ENCODE measurements at regions not wholly inside any gene's neighbourhood (a gene's known extent, or its start where the extent isn't known, plus 50 kb on each side); places are given as distances from the start of the nearest gene placed in this dataset.

- H3K27me3 Mint-ChIP-seq (ENCODE audit: low read depth, unreplicated experiment): peaks cover 21% of the 10 kb centered on the region
- no peaks in the 10 kb centered on the region for H3K36me3 Mint-ChIP-seq (ENCODE audit: low read depth, unreplicated experiment)
- Histone ChIP-seq H3K4me3 (ENCODE audit: insufficient read depth, low read depth, low read length) (no peak overlapping the region), H3K4me1 (ENCODE audit: insufficient read depth, low read length) (no peaks in the 10 kb centered on the region), H3K9me3 (ENCODE audit: insufficient read depth, low read depth, low read length) (no peaks in the 10 kb centered on the region), H3K4me2 (ENCODE audit: low read length) (no peak overlapping the region), H3K79me2 (ENCODE audit: insufficient read depth, low read length) (no peaks in the 10 kb centered on the region), H3K27me3 (ENCODE audit: insufficient read depth, low read length) (no peaks in the 10 kb centered on the region), H3K27ac (ENCODE audit: low read depth, low read length) (no peak overlapping the region), H2AFZ (ENCODE audit: low read depth, low read length) (no peak overlapping the region), H3K9ac (ENCODE audit: low read length) (no peak overlapping the region), H3K36me3 (ENCODE audit: insufficient read depth, low read length) (no peaks in the 10 kb centered on the region), H4K20me1 (ENCODE audit: insufficient read depth, low read length) (no peaks in the 10 kb centered on the region)
- peaks cover 2% of the 10 kb centered on the region for H3K9me3 Mint-ChIP-seq (ENCODE audit: unreplicated experiment)
- DNase-seq (ENCODE audit: low read depth) (no peak), FAIRE-seq (no peak)
- no peaks in the 10 kb centered on the region for H3K4me1 Mint-ChIP-seq (ENCODE audit: low read depth, unreplicated experiment)
- H3K4me3 Mint-ChIP-seq (ENCODE audit: unreplicated experiment): no peak overlapping the region
- H3K27ac Mint-ChIP-seq (ENCODE audit: unreplicated experiment): no peak overlapping the region
- TF ChIP-seq EZH2 (IDR thresholded peaks at IDR 0.05; ENCODE audit: insufficient read depth, low read length): no peak
Observed at GRCh38 chr5:179413086-179413690, 67.9 kb upstream of the ADAMTS2 start.

GRCh38 chr5:179411161-179411841 is 66.0 kb upstream of the ADAMTS2 start:
- TF ChIP-seq CTCF (IDR thresholded peaks at IDR 0.05; ENCODE audit: insufficient read depth, low read depth, low read length): no peak
- no peak for TF ChIP-seq EZH2 (IDR thresholded peaks at IDR 0.05; ENCODE audit: insufficient read depth, low read length)
- Histone ChIP-seq H3K4me1 (ENCODE audit: insufficient read depth, low read length) (no peaks in the 10 kb centered on the region), H2AFZ (ENCODE audit: low read depth, low read length) (no peak overlapping the region), H3K27me3 (ENCODE audit: insufficient read depth, low read length) (no peaks in the 10 kb centered on the region), H3K27ac (ENCODE audit: low read depth, low read length) (no peak overlapping the region), H4K20me1 (ENCODE audit: insufficient read depth, low read length) (no peaks in the 10 kb centered on the region), H3K9me3 (ENCODE audit: insufficient read depth, low read depth, low read length) (no peaks in the 10 kb centered on the region), H3K4me3 (ENCODE audit: insufficient read depth, low read depth, low read length) (no peak overlapping the region), H3K36me3 (ENCODE audit: insufficient read depth, low read length) (no peaks in the 10 kb centered on the region), H3K79me2 (ENCODE audit: insufficient read depth, low read length) (no peaks in the 10 kb centered on the region), H3K9ac (ENCODE audit: low read length) (no peak overlapping the region), H3K4me2 (ENCODE audit: low read length) (no peak overlapping the region)
- Mint-ChIP-seq H3K27ac (ENCODE audit: unreplicated experiment) (no peak overlapping the region), H3K4me3 (ENCODE audit: unreplicated experiment) (no peak overlapping the region), H3K36me3 (ENCODE audit: low read depth, unreplicated experiment) (no peaks in the 10 kb centered on the region), H3K9me3 (ENCODE audit: unreplicated experiment) (peaks cover 2% of the 10 kb centered on the region), H3K4me1 (ENCODE audit: low read depth, unreplicated experiment) (no peaks in the 10 kb centered on the region), H3K27me3 (ENCODE audit: low read depth, unreplicated experiment) (peaks cover 20% of the 10 kb centered on the region)
- FAIRE-seq (no peak), DNase-seq (ENCODE audit: low read depth) (no peak)

- no peak overlapping the region for H2AFZ ChIP-seq (ENCODE audit: low read depth, low read length)
- DNase-seq (ENCODE audit: low read depth): no peak
Observed at GRCh38 chr5:179410291-179411160, 65.3 kb upstream of the ADAMTS2 start.

More at GRCh38 chr5:179410291-179411160, 65.3 kb upstream of the ADAMTS2 start:
- H3K9ac ChIP-seq (ENCODE audit: low read length): no peak overlapping the region
- H3K36me3 Mint-ChIP-seq (ENCODE audit: low read depth, unreplicated experiment): no peaks in the 10 kb centered on the region
- no peak overlapping the region for H3K4me3 ChIP-seq (ENCODE audit: insufficient read depth, low read depth, low read length)
- no peaks in the 10 kb centered on the region for H3K36me3 ChIP-seq (ENCODE audit: insufficient read depth, low read length)
- no peak overlapping the region for H3K4me3 Mint-ChIP-seq (ENCODE audit: unreplicated experiment)
- H3K79me2 ChIP-seq (ENCODE audit: insufficient read depth, low read length): no peaks in the 10 kb centered on the region
- no peaks in the 10 kb centered on the region for H3K4me1 Mint-ChIP-seq (ENCODE audit: low read depth, unreplicated experiment)
- no peak overlapping the region for H3K27ac ChIP-seq (ENCODE audit: low read depth, low read length)
- peaks cover 3% of the 10 kb centered on the region for H3K9me3 ChIP-seq (ENCODE audit: insufficient read depth, low read depth, low read length)
- H3K9me3 Mint-ChIP-seq (ENCODE audit: unreplicated experiment): peaks cover 2% of the 10 kb centered on the region
- no peaks in the 10 kb centered on the region for H3K4me1 ChIP-seq (ENCODE audit: insufficient read depth, low read length)
- no peaks in the 10 kb centered on the region for H4K20me1 ChIP-seq (ENCODE audit: insufficient read depth, low read length)
- TF ChIP-seq CTCF (IDR thresholded peaks at IDR 0.05; ENCODE audit: insufficient read depth, low read depth, low read length) (no peak), EZH2 (IDR thresholded peaks at IDR 0.05; ENCODE audit: insufficient read depth, low read length) (no peak)
- H3K27me3 Mint-ChIP-seq (ENCODE audit: low read depth, unreplicated experiment): peaks cover 19% of the 10 kb centered on the region
- H3K27me3 ChIP-seq (ENCODE audit: insufficient read depth, low read length): no peaks in the 10 kb centered on the region
- no peak overlapping the region for H3K4me2 ChIP-seq (ENCODE audit: low read length)
- FAIRE-seq: no peak
- no peak overlapping the region for H3K27ac Mint-ChIP-seq (ENCODE audit: unreplicated experiment)

All from astrocyte (in vitro differentiated cells and primary cell).